Activated CD8-positive, alpha-beta memory T cell treated with anti-CD3 and anti-CD28 coated beads for 24 hours (primary cell): ENCODE measurements at regions not wholly inside any gene's neighbourhood (a gene's known extent, or its start where the extent isn't known, plus 50 kb on each side); places are given as distances from the start of the nearest gene placed in this dataset.

ENCODE experiments used
- DNase-seq: peaks from one replicate; pipeline ENCODE4 v3.0.0-alpha.2; 2020

DNA sequence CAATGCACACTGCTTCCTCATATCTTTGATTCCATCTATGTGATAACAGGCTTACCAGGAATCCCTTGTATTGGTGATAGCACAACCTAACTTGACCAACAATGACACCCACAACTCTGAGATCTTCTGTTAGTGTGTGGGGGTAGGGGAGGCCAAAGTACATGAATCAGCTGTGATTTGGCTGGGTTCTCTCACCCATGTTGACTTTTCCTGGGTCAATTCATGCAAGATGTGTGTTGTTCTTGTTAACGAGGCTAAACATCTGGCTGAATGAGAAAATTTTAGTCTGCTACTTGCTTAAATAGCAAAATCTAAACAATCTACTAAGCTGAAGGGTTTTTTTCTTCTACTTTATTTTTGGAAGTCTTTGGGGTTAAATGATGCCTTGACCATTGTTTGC is 341.2 kb upstream of the SLC14A2 start:
- DNase-seq: no peak

DNA sequence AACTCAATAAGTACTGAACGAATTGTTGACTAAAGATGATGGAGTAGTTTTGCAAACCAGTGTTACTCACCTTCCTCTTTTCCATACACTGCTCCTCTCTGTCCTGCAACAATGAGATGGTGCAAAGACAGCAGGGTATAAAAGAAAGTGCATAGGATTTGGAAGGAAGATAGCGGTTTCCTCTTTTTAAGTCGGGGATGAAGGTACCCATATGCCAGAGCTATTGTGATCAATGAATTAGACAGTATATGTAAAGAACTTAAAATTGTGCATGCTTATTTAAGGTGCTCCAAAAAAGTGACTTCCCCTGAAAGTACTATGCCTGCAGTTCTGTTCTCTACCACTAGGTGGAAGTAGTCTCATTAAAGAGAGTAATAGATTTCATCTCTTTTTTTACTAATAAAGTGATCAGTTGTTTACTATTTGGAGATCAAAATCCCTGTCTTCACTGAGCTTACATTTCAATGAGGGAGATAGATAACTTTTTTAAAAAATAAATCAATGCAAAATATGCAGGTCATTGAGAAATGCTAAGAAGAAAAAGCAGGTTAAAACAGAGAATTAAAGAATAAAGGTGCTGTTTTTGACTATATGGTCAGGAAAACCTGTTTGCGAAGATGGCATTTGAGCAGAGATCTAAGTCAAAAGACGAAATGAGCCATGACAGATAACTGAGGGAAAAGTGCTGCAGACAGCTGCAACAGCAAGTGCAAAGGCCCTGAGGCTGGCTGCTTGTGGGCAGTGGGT is 339.7 kb upstream of the SLC14A2 start:
- no peak for DNase-seq

DNA sequence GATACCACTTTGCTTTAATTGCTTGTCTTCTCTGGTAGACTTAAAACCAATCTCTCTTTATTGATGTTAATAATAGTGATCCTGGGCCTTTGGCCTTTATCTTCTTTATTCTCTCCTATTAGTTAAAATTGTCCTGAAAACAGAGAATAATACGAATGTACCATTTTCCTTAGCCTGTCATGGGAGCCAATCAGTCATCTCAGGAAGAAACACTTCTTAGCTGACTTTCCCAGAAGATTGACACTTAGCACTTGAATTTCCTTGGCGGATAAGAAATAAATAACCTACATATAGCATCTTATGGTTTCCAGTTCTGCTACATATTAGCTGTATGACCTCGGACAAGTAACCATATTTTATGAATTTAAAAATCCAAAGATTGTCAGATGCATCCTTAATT is 338.4 kb upstream of the SLC14A2 start:
- no peak for DNase-seq

DNA sequence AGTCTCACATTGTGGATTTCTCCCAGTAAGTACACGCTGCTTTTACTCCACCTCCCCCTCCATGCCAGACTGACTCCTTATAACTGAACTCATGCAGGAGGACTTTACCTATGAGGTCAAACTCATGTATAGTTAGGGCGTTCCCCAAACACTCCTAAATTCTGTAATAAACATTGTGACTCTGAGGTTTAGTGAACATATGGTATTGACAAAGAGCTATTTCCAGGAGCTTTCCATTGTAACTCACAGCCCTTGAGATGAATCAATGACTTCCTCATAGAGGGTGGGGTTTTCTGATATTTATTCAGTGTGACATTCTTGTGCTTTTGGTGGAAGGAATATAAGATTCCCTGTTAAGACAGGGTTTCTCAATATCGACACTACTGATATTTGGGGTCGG is 337.4 kb upstream of the SLC14A2 start:
- DNase-seq: no peak

DNA sequence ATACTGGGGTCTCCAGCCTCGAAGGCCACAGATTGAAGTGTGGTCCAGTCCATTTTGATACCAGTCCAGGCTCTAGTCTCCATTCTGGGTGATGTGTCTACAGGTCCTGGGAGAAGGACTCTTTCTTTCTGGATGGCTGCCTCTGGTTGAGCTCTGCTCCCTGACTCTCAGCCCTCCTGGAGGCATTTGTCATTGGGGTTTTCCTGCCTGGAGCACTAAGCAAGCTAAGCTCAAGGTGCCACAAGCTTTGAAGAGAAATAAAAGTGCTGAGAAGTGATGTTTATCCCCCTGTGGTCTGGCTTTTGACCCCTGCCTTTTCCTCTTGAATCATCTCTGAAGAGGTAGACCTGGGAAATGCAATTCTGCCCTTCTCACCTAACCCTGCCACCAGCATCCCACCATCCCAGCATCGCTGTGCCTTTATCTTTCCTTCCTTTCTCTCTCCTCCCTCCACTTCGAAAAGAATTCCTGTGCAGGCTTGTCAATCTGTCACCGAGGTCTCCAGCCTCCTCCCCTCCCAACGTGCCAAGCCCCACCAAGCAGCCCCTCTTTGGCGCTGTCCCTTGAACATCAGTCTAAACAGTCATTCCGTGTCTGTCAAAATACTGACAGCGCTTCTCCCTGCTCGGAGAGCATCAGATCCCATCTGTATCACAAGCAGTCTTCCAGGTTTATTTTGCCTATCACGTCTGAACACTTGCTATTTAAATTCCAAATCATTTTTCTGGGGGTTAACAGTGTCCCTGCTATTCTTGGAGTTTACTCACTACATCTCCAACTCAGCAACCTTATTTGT is 334.6 kb upstream of the SLC14A2 start:
- DNase-seq: no peak

DNA sequence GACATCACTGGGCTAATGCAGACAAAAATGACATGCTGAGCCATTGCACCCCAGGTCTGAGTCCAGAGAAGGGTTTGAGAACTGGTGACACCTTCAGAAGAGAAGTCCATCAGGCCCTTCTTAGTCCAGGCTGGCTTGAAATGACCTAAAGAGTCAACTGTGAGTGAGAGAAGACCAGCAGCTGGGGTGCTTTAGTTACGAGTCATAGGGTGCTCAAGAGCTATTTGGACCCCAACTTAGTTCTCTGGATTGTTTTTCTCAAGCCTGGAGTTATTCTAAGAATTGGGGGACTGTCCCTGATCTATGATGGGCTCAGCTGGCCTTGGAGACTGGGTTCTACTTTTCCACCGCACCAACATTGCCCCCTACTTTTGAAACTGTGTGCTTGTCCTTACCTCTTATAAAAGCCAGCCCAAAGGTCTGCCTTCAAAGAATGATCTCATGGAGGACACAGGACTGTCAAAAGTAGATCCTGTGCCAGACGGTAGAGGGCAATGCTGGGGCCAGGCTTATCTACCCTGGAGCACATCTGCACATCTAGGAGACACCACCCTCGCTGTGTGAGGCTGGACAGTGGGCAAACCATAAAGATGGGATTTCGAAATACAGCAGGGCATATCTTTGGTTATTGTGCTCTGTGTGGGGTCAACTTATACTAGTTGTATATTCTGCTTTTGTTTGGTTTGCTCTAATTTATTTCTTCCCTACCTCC is 333.0 kb upstream of the SLC14A2 start:
- DNase-seq: no peak

DNA sequence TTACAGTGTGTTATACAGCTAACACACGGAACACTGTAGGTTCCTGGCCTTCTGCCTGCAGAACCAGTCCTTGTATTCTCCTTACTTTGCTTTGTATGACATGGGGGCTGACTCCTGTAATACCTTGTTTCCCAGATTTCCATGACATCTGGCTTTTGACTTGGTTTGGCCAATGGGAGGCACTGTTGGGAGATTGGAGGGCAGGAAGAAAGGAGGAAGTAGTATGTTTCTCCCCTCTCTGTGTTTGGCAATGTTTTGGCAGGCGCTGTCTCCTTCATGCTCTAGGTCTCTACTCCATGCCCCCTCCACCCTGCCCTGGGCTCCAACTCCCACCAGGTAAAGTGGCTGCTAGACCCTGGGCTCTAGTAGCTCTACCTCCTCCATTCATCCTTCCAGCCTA is 331.1 kb upstream of the SLC14A2 start:
- DNase-seq: no peak

DNA sequence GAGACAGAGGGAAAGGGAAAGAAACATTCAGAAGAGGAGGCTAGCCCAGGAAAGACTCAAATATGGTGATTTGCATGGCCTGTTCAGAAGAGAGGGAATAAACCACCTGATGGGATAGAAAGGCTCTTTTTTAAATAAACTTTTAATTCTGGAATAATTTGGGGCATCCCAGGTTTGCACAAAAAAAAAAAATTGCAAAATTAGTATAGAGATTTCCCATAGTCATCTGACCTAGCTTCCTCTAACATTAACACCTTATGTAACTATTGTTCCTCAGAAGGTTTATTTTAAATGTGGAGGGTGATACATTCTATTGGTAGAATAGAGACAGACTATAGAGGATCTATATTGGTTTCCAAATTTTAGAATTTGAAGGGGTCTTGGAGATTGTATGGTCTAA is 330.4 kb upstream of the SLC14A2 start:
- DNase-seq: no peak

DNA sequence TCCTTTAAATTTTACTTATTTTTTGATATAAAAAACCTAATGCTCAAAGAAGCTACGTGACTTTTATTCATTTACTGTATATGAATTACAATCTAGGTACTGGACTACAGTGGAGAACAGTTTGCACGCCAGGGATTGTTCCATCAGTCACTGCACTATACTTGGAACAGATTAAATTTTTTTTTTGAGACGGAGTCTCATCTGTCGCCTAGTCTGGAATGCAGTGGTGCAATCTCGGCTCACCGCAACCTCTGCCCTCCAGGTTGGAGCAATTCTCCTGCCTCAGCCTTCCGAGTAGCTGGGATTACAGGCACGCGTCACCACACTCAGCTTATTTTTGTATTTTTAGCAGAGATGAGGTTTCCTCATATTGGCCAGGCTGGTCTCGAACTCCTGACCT is 330.0 kb upstream of the SLC14A2 start:
- DNase-seq: no peak

DNA sequence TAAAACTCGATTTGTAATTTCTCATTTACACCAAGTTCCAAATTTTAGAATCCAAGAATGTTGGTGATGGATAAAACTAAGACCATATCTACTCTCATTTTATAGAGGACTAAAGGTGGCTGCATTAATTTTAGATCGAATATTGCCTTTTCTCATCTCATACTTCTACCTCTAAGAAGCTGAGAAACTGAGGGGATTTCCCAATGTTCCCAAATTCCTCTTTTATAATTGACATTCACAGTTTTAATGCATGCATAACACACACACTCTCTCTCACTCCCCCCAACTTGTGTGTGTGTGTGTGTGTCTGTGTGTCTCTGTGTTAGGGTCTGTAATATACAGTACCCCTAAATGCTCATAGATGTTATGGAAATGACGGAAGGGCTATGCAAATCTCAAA is 328.8 kb upstream of the SLC14A2 start:
- no peak for DNase-seq

DNA sequence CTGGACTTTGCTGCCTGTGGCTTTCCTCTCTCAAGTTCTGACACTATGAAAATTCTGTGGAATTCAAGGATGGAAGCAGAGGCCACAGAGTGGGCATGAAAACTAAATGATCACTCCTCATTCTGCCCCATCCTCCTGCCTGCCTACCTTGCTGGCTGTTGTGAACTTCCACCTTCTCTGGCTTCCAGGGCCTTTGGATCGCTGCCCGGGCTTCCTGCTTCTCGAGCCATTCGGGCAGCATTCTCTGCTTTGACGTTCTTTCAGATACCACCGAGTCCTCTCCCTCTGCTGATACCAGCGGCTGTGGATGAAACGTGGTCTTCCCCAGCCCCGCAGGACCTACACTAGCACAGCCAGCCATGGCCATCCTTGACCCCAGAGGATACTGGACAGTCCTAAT is 327.7 kb upstream of the SLC14A2 start:
- no peak for DNase-seq

DNA sequence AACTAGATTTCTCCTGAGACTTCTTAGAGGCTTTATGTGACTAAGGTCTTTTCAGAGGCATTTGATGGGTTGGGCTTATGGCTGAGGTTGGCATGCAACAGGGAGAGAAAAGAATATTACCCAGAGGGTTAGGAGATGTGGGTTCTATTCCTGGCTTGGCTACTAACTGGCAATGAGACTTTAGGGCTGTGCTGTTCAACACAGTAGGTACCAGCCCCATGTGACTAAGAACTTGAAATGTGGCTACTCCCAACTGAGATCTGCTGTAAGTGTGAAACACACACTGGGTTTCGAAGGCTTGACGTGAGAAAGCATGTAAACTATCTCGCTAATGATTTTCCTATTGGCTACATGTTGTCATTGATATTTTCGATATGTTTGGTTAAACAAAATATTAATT is 324.9 kb upstream of the SLC14A2 start:
- DNase-seq: no peak

DNA sequence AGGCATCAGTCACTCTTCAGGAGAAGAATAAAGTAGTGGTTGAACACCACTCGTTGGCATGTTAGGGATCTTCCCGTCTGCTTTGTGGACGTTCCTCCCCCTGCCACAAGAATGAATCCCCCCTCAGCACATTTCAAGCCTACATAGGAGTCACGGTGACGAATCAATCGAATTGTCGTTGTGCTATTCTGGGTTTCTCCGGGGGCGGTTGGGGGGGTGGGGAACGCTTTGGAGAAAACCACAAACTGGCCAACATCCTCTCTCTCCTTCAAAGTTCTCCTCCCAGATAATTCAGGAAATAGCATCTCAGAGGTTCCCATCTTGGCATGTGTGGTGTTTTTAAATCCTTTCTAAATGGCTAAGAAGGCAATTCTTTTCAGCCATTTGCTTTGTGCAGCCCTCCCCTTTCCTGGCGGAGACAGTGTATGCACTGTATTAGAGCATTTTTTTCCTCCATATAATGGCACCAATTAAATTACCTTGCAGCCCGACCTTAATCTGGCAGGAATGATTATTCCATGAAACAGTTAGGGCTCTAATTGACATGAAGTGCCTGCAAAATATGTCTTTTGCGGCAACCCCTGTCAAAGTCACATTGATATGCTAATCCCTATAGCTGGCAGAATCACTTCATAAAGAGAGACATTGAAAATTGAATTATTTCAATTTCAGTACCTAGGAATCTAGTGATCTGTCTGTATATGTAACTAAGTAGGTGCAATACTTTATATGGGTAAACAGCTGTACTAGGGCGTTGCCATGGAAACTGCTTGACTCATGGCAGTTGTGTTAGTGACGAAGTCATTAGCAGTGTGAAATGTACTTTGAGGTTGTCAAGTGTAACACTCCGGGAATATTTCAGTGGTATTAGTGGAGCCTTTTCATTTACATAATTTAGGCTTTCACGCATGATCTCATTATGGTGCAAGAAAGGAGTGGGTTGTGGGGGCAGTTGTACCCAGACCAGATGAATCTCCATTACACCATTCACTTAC is 323.4 kb upstream of the SLC14A2 start:
- no peak for DNase-seq

DNA sequence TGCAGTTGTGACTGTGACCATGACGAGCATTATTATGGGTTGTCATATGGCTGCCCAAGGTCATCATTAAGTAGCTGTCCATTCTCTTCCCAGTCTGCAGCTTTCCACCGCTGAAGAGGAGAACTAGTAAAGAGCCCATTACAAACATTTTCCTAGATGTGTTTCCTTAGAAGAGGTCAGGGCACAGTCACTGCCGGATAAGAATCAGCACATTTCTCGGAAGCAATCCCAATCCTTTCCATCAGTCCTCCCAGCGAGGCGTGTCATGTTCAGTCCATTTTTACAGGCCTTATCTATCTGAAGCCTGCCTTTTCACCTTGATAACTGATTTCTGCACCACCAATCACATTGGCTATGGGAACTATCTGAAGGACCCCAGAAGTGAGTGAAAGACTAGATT is 319.9 kb upstream of the SLC14A2 start:
- no peak for DNase-seq

DNA sequence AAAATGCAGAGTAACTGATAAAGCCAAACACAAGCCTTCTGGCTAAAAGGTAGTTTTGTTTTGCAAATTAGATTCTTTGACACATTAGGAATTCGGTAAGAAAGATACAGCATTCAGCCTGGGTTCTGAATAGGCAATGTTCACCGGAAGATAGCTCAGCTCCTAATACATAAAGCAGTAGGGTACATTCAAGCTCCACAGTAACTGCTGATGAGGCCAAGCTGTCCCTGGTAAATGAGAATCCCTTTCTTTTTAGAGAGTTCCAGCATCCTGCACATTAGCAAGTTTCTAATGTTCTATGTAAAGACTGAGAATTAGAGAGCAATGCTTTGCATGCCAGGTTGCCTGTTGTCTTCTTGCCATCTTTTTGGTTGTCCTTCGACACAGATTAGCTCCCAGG is 316.3 kb upstream of the SLC14A2 start:
- DNase-seq: no peak

DNA sequence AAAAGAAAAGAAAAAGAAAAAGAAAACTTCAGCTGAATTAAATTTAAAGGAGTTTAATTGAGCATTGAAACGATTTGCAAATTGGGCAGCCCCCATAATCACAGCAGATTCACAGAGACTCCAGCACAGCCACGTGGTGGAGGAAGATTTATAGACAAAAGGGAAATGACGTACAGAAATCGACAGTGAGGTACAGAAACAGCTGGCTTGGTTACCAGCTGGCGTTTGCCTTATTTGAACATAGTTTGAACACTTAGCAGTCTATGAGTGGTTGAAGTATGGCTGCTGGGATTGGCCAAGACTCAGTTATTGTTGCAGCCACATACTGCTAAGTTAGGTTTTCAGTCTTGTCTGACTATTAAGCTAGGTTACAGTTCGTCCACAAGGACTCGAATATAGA is 312.2 kb upstream of the SLC14A2 start:
- no peak for DNase-seq

DNA sequence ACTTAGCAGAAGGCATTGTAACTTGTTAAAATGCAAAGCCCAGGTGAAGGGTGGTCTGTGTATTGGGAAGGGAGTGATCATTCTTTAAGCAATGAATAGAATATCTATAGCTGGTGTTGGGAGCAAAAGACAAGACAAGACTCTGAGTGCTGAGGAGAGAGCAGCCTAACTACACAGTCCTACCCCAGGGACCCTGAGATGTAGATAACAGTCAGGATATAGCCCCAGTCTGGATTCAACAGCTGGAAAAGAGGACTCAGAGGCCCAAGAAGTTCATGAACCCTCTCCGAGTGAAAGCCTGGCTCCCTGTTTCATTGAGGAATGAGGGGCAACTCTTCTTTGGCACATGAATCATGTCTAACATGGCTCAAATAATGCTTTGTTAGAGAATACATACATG is 310.7 kb upstream of the SLC14A2 start:
- DNase-seq: no peak

DNA sequence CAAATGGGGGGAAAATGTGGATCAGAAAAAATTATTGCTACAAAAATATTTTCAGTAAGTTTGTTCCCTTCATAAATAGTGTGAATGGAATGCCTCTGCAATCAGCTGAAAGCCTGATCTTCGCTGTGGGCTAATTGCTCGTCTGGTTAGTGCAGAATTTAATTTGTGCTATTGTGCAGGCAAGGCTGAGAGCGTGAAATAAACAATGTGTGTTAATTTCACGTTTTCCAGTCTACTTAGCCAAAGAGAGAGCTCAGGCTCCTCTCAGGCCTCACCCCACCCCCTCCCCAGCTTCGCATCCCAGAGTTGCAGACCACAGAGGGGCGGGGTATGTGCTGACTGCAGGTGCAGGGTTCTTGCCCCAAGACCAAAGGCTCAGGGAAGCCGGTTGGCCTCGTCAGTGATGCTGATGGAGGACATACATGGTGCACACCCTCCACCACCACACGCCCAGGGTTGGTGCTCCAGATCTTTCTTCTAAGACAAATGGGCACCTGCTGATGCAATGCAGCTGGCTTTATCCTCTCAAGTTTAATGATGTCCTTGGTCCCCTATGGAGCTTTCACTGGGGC is 302.6 kb upstream of the SLC14A2 start:
- no peak for DNase-seq

DNA sequence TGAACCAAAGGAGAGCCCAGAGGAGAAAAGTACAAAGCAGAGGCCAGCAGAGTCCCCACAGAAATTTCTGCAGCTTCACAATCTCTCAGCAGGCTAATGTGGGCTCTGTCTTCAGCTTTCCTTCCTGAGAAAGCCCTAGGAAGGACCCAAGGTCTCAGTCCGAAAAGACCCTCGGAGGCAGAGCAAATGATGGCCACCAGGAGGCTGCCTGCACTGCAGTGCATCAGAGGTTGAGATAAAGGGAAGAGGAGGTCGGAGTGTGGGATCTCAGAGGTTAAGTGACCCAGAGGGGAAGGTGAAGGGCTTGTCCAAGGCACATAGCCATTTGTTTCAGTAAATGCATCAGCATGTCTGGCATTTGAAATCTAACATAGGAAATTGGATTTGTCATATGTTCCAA is 299.1 kb upstream of the SLC14A2 start:
- DNase-seq: no peak

DNA sequence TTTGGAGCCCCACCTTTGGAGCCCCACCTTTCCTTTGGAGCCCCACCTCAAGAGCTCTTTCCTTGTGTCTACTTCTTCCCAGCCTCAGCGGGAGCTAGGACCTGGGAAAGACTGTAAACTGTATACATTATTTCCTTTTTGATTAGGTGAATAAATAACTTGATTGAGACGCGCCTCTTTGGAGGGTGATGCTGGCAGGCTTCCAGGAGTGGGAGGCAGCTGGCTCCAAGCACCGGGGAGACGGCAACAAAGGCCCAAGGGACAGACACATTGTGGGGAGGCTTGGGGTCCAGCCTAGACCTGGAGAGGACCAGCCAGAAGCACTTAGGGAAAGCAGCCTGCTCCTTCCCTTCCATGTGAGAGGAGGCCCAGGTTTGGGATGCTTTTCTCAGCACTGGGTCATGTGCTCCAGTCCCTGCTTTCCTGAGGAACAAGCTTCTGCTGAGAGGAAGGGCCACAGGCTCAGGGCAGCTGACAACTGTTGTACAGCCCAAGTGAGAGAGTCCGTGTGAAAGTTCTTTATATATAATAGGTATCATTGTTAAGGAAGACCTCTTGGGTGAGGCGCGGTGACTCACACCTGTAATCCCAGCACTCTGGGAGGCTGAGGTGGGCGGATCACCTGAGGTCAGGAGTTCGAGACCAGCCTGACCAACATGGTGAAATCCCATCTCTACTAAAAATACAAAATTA is 297.2 kb upstream of the SLC14A2 start:
- DNase-seq: no peak

DNA sequence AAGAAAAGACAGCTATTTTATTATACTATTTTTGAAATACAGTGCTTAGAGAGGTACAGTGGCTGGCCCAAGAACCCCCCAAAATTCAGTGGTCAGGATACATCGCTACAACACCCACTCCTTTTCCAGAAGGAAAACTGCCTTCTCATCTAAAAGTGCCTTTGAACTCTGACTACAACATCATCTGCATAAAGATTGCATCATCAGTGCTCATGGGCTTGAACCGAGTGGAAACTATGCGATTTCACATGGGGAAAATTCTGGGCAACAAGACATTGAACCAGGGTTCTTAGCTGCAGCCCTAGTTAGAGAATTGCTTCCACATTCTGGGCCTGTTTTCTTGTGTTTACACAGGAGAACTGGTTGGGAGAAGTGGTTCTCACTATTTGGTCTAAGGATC is 294.6 kb upstream of the SLC14A2 start:
- DNase-seq: no peak

DNA sequence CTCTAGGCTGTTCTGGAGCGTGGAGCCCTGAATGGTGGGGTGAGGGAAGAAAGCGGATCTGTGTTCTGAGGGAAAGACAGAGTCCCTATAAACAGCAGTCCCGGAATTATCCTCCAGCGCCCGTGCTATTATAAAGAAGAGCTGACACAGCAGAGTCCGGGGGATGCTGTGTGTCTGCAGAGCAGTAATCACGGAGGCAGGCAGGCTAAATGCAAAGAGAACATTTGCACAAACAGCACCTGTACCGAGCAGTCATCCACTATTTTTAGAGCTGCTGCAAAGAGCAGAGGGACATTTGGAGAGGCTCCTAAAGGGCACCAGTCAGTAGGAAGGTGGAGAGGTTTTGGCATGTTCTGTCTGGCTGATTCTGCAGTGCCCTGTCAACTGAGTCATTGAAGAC is 293.8 kb upstream of the SLC14A2 start:
- DNase-seq: no peak
